ENCODE measurements at regions not wholly inside any gene's neighbourhood (a gene's known extent, or its start where the extent isn't known, plus 50 kb on each side); places are given as distances from the start of the nearest gene placed in this dataset.

DNA sequence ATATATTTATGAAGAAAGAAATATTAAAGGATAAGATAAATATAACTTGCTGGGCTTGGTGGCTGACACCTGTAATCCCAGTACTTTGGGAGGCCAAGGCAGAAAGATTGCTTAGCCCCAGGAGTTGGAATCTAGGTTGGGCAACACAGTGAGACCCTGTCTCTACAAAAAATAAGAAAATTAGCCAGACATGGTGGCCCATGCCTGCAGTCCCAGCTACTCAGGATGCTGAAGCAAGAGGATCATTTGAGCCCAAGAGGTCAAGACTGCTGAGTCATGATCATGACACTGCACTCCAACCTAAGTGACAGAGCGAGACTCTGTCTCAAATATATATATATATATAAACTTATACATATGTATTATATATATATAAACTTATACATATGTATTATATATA, 164.0 kb downstream of the MRPL14 start:
- no peaks in the 10 kb centered on the region for H3K36me3 ChIP-seq
- no peaks in the 10 kb centered on the region for H3K27me3 ChIP-seq
- intact Hi-C loops (cut with DNase I), result no loop called here
- H3K4me3 ChIP-seq, result no peak overlapping the region
- 91 to 95% methylated on average over 1 of the region's 1 CpG for WGBS, 2 donors
- DNase-seq, result no peak
- no peaks in the 10 kb centered on the region for H3K9me3 ChIP-seq
- TF ChIP-seq POLR2A (IDR thresholded peaks at IDR 0.05) (no peak), CTCF (IDR thresholded peaks at IDR 0.05) (no peak), EP300 (IDR thresholded peaks at IDR 0.05) (no peak), POLR2AphosphoS5 (IDR thresholded peaks at IDR 0.05) (no peak)
- H3K27ac ChIP-seq, result no peak overlapping the region
- no peaks in the 10 kb centered on the region for H3K4me1 ChIP-seq

DNA sequence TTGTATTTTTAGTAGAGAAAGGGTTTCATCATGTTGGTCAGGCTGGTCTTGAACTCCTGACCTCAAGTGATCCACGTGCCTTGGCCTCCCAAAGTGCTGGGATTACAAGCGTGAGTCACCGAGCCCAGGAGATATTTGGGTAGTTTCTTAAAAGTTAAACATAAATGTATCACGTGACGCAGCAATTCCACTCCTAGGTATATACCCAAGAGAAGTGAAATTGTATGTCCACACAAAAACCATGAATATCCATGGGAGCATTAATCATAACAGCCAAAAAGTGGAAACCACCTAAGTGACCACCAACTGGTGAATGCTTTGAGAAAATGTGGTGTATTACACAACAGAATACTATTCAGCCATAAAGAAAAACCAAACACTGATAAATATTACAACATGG, 164.8 kb downstream of the MRPL14 start:
- TF ChIP-seq POLR2A (IDR thresholded peaks at IDR 0.05), result no peak
- no peak for TF ChIP-seq CTCF (IDR thresholded peaks at IDR 0.05)
- TF ChIP-seq EP300 (IDR thresholded peaks at IDR 0.05), result no peak
- TF ChIP-seq POLR2AphosphoS5 (IDR thresholded peaks at IDR 0.05), result no peak

GRCh38 chr6:43957273-43957672, 170.0 kb downstream of the MRPL14 start:
- H3K27ac ChIP-seq, result no peak overlapping the region
- DNase-seq, result no peak
- no peaks in the 10 kb centered on the region for H3K9me3 ChIP-seq
- intact Hi-C loops (cut with DNase I), result no loop called here
- H3K36me3 ChIP-seq, result no peaks in the 10 kb centered on the region
- 16 to 65% methylated on average over 3 of the region's 3 CpGs for whole genome bisulfite sequencing, 2 donors
- no peaks in the 10 kb centered on the region for H3K27me3 ChIP-seq
- H3K4me3 ChIP-seq, result no peak overlapping the region
- no peaks in the 10 kb centered on the region for H3K4me1 ChIP-seq
- no peak for TF ChIP-seq CTCF (IDR thresholded peaks at IDR 0.05)
- TF ChIP-seq POLR2AphosphoS5 (IDR thresholded peaks at IDR 0.05), result no peak
- TF ChIP-seq POLR2A (IDR thresholded peaks at IDR 0.05), result no peak
- no peak for TF ChIP-seq EP300 (IDR thresholded peaks at IDR 0.05)

More for the DNA sequence above, 164.8 kb downstream of the MRPL14 start:
- no peaks in the 10 kb centered on the region for H3K4me1 ChIP-seq
- no peak overlapping the region for H3K27ac ChIP-seq
- no peaks in the 10 kb centered on the region for H3K36me3 ChIP-seq
- H3K4me3 ChIP-seq, result no peak overlapping the region
- intact Hi-C loops (cut with DNase I), result no loop called here
- no peaks in the 10 kb centered on the region for H3K9me3 ChIP-seq
- DNase-seq, result no peak
- H3K27me3 ChIP-seq, result no peaks in the 10 kb centered on the region
- 84 to 90% methylated on average over 5 of the region's 5 CpGs for WGBS, 2 donors

DNA sequence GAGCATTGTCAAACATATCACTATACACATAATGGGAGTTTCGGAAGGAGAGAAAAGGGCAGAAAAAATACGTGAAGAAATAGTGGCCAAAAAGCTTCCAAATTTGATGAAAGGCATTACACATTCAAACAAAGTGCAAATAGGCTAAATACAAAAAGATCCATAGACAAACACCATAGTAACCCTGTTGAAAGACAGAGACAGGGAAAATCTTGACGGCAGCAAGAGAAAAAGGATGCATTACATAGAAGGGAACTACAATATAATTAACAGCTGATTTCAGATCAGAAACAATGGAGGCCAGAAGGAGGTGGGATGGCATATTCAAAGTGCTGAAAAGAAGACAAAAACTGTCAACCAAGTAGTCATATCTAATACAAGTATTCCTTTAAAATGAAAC, 170.8 kb downstream of the MRPL14 start:
- H3K9me3 ChIP-seq, result no peaks in the 10 kb centered on the region
- TF ChIP-seq CTCF (IDR thresholded peaks at IDR 0.05) (no peak), POLR2AphosphoS5 (IDR thresholded peaks at IDR 0.05) (no peak), POLR2A (IDR thresholded peaks at IDR 0.05) (no peak), EP300 (IDR thresholded peaks at IDR 0.05) (no peak)
- no peaks in the 10 kb centered on the region for H3K4me1 ChIP-seq
- no peak overlapping the region for H3K4me3 ChIP-seq
- WGBS, 2 donors, result 97 to 98% methylated on average over 3 of the region's 3 CpGs
- H3K36me3 ChIP-seq, result no peaks in the 10 kb centered on the region
- intact Hi-C loops (cut with DNase I), result no loop called here
- H3K27ac ChIP-seq, result no peak overlapping the region
- H3K27me3 ChIP-seq, result no peaks in the 10 kb centered on the region
- no peak for DNase-seq

Measured in sigmoid colon (tissue), 6 donors.